DMS79 treated with DMSO at 0.1 percent for 48 hours (cell line): ENCODE measurements at regions not wholly inside any gene's neighbourhood (a gene's known extent, or its start where the extent isn't known, plus 50 kb on each side); places are given as distances from the start of the nearest gene placed in this dataset.

Experiments used
- DNase-seq: peaks from one replicate; lab custom pipeline; 2025; lab: John Stamatoyannopoulos, UW

DNA sequence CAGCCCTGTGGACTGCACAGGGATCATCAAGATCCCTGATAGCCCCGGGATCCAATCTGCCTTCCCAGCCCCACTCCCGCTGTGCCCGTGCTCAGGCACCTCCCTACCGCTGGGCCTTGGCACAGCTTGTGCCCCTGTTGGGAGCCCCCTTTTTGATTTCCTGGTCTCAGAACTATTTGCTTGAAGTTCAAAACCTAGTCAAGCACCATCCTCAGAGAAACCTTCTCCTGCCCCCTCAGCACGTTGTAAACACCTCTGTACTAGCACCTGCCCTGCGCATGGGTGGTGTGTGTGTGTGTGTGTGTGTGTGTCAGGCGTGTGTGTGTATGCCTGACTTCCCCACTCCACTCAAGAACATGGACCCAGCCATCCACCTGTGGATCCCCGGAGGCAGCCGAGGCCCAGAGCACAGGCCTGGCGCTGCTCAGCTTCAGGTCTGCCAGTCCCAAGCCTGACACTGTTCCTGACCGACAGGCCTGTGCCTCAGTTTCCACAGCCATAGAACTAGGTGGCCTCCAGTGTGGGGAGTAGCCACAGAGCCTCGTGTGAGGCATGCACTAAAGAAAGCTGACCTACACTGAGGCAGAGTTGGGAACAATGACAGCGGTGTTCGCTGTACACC lies 65.5 kb downstream of the ADRA2C start:
- DNase-seq: no peak

DNA sequence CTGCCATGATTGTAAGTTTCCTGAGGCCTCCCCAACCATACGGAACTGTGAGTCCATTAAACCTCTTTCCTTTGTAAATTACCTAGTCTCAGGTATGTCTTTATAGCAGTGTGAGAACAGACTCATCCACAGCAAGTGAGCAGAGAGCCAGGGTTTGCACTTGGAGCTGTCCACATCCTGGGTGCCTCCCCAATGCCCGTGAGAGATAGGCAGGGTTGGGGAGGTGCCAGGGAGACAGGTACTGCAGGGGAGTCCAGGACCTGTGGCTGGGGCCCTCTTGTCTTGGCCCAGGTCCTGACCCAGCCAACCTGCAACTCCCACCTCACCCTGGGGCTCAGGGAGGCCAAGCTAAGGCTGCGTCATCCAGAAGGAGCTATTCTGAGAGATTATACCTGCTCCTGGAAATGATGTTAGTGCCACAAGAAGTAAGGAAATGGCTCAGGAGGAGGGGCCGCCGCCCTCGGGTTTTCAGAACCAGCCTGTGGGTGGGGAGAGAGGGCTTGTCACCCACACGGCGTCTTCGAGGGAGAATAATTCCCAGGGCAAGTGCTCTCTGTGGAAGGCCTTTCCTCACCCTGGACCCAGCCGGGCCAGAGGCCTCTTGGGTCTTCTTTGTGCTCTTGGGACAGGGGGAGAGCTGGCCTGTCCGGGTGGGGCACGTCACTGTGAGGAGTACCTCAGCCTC lies 66.5 kb downstream of the ADRA2C start:
- DNase-seq: no peak

DNA sequence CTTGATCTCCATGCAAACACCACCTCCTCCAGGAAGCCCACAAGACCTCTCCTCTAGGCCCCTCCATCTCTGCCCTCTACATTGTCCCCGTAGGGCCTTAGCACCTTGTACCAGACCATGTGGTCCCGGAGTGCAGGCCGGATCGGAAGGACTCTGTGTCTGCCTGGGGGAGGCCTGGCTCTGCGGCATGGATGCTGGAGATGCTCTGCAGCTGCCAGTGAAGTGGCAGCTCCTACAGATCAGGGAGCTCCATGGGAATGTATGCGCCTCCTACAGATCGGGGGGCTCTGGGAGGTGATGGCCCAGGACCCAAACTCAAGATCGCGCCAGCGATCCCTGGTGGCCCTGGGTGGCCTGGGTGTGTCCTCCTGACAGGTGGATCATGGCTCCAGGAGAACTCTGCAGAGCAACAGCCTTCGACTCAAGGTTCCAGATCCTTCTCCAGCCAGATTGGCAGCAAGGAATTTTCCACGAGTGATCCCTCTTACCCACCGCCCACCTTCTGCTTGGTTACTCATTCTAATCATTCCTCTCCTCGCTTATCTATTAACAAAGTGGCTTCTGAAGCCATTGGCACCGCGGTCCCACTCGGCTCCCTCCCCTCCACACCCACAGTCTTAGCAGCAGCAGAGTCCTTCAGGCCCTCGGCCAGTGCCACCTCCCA lies 67.3 kb downstream of the ADRA2C start:
- DNase-seq: no peak

DNA sequence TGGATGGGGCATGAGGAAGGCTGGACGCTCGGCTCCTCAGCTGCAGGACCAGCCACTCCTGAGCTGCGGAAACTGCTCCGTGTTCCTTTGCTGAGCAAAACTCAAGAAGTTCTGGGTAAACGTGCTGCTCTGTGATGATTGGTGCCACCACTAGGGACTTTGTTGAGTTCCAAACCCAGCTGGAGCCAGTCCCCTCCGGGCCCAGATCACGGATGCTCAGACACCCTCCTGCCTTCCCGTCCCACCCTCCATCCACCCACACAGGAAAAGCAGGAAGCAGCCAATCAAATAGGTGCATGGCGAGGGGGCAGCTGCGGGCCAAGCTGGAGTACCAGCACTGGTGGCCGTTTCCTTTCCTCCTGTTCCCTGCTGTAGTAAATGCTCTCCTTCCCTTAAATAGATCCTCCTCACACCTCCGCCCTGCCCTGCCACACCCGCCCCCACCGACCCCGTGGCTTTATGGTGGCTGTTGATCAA lies 68.0 kb downstream of the ADRA2C start:
- DNase-seq: no peak

- DNase-seq: no peak
Measured at GRCh38 chr4:3834663-3835521, 68.7 kb downstream of the ADRA2C start.

DNA sequence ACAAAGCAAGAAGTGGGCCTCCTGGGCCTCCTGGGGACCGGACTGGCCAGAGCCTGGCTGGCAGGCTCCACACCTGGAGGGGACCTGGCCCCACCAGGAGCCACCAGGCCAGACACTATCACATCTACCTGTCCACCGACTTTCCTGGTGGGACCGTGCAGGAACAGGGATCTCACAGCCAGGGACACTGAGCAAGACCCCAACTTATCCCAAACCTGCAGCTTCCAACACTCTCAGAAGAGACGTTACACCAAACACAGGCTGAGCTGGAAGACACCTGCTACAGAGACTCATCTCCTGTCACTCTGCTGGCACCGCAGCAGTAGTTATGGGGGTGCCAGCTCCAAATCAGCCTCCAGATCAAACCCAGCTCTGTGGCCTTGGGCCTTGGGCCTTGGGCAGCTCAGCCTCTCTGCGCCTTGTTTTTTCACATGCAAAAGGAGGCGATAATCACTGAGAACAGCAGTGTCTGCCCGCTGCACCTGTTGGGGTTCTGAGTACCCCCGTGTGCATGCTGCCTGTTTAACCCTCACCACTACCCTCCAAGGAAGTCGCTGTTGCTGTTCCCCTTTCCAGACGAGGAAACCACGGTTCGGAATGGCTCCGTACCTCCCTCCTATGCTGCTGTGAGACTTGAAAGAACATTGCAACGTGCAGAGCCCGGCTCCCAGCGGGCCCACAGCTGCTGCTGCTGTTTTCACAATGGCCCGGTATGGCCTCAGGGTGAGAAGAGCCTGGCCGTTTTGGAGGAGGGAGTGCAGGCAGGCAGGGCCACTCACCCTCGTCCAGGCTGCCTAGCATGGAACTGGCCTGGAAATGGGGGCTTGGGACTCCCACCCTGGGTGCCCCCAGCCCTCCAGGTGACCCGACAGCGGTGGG lies 69.6 kb downstream of the ADRA2C start:
- no peak for DNase-seq

- DNase-seq: no peak
Measured at GRCh38 chr4:3836406-3836755, 70.2 kb downstream of the ADRA2C start.

DNA sequence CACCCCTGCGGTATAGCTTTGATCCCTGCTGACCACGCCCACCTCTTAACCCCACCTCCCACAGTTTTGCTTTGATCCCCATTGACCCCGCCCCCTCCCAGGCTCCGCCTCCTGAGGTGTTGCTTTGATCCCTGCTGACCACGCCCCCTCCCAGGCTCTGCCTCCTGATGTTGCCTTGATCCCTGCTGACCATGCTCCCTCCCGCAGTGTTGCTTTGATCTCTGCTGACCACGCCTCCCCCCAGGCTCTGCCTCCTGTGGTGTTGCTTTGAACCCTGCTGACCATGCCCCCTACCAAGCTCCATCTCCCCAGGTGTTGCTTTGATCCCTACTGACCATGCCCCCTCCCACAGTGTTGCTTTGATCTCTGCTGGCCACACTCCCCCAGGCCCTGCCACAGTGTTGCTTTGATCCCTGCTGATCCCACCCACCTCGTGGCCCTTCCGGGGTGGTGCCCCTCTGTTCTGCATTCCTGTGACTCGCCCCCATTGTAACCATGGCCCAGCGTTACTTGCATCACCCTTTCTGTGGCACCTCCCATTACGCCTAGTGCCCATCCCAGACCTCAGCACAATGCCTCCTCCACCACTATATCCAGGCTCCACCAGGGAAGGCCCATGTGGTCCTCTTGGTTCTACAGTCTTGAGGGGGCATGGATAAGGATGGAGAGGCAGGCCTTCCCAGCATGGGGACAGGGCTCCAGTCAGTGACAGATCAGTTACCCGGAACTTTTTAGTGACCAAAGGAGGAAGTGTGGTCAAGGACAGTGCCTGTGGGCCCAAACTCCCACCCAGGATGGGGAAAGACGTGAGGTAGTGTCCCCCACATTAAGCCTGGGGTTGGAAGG lies 70.8 kb downstream of the ADRA2C start:
- no peak for DNase-seq

DNA sequence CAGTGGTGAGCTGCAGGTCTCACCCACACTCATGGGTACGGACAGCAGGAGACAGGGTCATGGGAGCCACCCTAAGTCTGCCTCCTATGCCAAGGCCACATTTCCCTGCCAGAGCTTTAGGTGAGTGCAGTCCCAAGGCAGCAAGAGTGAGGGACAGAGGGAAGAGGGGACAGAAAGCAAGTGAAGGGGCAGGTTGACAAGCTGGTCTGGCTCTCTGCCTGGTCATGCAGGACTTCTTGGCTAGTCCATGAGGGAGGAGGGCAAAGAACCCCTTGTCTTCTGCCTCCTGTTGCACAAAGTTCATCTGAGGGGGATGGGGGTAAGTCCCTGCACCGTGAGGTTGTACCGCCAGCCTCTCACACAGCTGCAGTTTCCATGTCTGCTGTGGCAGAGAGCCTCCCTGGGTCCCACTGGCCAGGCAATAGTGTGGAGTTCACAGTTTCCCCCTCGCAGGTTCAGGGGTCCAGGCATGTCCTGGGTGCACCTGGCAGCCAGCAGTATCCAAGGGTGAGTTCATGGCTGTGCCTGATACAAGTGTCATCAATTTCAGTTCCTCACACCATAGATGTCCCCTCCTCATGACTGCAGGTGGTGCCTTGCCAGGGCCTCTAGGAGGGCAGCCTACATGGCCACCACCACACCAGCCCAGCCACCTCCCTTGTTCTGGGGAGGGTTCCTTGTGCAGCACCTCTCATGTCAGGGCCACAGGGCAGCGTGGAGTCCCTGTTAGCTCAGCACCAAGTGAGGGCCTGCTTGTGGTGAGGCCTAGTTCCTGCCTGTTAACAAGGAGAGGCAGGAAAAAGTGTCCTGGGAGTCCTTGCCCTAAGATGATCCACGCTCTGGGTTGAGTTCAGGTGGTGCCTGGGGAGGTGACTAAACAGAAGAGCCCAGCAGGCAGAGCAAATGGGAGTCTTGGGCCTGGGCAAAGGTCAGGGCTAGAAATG lies 72.5 kb downstream of the ADRA2C start:
- DNase-seq: no peak

GRCh38 chr4:3845094-3845743 lies 79.0 kb downstream of the ADRA2C start:
- DNase-seq: no peak

GRCh38 chr4:3845744-3846429 lies 79.7 kb downstream of the ADRA2C start:
- DNase-seq: no peak

GRCh38 chr4:3847211-3847940 lies 81.2 kb downstream of the ADRA2C start:
- DNase-seq: no peak

DNA sequence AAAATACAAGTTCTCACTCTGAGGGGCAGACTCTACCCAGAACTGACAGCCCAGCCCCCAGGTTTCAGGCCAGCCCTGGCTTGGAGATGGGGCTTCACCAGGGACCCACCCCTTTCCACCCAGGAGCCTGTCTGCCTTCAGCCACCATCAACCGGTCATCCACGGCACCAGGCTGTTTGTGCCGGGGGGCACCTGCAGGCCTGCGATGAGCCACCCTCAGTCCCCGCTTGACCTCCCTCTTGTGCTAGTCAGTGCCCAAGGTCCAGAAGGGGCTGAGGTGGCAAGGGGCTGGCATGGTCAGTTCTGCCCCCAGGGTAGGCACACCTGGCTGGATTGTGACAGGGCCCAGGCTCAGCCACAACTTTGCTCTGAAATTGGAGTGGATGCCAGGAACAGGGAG lies 82.1 kb downstream of the ADRA2C start:
- DNase-seq: no peak

DNA sequence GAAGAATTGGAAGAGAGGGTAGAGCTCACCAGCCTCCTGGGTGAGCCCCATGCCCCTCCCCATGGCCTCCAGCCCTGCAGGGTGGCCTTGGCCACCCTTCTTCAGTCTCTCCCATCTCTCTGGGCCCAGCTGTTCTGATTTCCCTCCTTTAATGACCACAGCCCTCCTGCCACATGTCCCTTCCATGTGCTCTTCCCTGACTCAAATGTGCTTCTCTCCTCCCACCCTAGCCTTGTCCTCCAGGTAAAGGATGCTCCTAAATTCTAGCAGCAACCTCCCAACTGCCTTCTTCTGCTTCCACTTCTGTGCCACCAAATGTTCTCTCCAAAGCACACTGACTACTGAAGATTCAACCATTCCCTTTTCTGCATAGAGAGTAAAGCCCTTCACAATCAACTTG lies 83.0 kb downstream of the ADRA2C start:
- DNase-seq: no peak

DNA sequence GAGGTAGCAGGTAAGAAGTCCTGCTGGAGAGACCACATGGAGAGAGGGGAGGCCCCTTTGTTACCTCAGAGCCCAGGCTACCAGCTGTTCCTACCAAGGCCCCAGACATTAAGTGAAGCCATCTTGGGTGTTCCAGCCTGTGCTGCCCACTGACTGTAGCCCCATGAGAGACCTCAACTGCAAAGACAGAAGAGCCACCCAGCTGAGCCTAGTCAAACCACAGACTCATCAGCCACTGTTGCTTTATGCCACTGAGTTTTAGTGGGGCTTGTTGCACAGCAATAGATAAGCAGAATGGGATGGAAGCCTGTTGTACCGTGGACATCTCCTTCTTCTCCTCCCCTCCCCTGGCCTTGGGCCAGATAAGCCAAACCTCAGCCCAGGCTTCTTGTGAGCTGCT lies 83.9 kb downstream of the ADRA2C start:
- no peak for DNase-seq

DNA sequence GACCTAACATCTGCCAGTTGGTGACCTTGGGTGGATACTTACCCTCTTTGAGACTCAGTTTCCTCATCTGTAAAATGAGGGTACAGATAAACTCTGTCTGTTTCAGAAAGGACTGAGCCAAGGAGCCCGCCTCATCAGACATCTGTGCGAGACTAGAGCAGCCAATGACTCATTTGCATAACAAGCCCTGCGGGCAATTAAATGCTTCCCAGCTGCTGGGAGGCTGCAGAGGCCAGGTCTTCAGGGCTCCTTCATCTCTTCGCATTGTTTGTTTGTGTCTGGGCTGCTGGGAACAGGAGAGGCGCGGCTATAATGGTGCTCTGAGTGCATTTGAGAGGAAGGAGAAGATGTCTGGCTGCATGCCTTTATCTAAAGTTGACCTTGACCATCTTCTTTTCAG lies 85.0 kb downstream of the ADRA2C start:
- DNase-seq: peak; percentile 48

- no peak for DNase-seq
Measured at GRCh38 chr4:3851881-3852280, 85.7 kb downstream of the ADRA2C start.

DNA sequence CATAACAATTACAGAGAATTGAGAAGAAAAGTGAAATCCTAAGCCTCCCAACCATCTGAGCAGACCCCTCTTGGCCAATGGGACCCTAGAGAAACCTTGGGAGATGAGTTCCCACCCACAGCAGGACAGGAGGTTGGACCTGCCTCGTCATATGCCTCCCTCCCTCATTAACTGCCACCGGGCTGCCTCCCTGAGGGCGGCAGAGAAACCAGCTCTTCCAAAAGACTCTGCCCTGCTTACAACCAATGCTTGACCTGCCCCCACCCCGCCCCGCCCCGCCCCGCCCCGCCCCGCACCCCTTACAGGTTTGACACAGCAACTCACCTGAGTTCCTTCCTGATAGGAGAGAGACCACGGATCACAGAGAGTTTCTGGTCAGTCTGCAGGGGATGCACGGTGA lies 86.1 kb downstream of the ADRA2C start:
- DNase-seq: no peak
